RCC 7860 (cell line): ENCODE measurements at regions not wholly inside any gene's neighbourhood (a gene's known extent, or its start where the extent isn't known, plus 50 kb on each side); places are given as distances from the start of the nearest gene placed in this dataset.

Experiments used
- DNase-seq: peaks from one replicate; pipeline ENCODE4 v3.0.0-alpha.2; 2015; ENCODE audit warnings: low spot score
- FAIRE-seq: peaks from 2 replicates; lab custom pipeline; 2012; peaks lifted over from hg19 to GRCh38; lab: Jason Lieb, UNC

- FAIRE-seq (no peak), DNase-seq (no peak)
These were observed 69.7 kb downstream of the PSMB1 start for GRCh38 chr6:170483413-170483812.

DNA sequence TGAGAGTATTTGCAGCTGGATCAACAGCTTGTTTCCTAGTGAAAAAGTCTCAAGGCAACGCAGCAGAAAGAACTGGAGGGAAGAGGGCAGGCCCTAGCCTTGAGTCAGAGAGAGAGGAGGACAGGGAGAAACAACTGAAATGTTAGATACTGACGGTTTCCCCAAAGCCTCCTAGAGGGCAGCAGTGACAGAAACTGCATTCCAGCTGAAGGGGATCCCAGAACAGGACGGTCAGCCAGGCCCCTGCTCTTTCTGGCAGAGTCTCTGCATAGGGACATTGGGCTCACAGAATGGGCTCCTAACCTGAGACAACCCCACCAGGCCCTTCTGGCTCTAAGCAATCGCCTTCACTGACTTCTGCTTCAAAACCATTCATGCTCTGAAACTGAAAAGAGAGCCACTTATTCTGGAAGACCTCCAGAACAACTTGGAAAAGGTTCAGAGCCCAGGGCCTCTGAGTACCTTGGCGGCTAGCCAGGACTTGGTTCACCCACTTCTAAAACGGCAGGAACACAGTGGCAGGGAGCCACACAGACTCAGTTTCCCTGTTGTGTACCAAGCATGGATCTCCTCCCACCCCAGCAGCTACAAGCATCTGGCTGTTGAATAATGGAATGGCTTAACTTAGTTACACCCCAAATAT, 72.9 kb downstream of the PSMB1 start:
- DNase-seq (no peak), FAIRE-seq (no peak)

- no peak for DNase-seq
- FAIRE-seq = no peak
These were observed 76.7 kb downstream of the PSMB1 start for GRCh38 chr6:170476360-170476759.

- FAIRE-seq = no peak
- no peak for DNase-seq
These were observed 78.0 kb downstream of the PSMB1 start for GRCh38 chr6:170475118-170475517.

GRCh38 chr6:170473801-170474200, 79.3 kb downstream of the PSMB1 start:
- FAIRE-seq = no peak

GRCh38 chr6:170473301-170473717, 79.8 kb downstream of the PSMB1 start:
- no peak for FAIRE-seq
- no peak for DNase-seq

More at GRCh38 chr6:170473801-170474200, 79.3 kb downstream of the PSMB1 start:
- DNase-seq = no peak

GRCh38 chr6:170471491-170471890, 81.6 kb downstream of the PSMB1 start:
- DNase-seq (no peak), FAIRE-seq (no peak)

DNA sequence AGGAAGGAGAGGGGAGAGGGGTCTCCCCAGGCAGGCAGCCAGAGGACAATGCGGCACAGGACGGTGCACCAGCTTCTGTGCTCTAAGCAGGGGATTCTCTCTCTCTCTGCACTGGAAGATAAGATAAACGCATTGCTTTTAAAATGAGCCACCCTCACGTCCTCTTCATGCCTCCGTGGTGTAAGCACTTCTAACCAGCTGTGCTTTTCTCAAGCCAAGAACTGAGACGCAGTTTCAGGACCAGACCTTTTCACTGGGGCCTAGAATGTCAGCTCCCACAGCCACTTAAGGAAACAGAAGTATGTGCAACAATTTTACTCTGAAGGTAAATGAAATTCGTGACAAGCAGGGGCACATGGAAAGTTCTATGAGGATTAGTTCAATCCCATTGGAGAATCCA, 82.4 kb downstream of the PSMB1 start:
- FAIRE-seq = no peak
- no peak for DNase-seq

DNA sequence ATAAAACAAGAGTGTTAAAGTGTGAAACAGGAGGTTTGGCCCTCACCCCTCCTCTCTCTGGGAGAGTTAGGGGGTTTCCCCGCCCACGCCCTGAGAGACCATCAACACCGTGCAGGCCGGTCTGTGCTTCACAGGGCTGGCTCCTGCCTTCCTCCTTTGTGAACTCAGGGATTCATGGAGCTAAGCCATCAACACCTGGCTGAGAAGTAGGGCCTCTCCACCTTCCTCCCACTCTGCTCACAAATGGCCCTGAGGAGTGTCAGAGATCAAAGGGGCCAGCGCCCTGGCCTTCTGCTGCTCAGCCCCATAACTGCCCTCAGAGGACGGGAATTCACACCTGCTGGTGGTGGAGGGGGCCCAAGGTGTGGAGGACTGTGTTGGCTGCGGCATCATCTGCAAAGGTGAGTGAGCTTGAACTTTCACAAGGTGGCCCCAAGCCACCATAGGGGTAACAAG, 88.6 kb downstream of the PSMB1 start:
- DNase-seq (no peak), FAIRE-seq (no peak)

- DNase-seq = no peak
- FAIRE-seq = no peak
These were observed 89.0 kb downstream of the PSMB1 start for GRCh38 chr6:170464080-170464479.

DNA sequence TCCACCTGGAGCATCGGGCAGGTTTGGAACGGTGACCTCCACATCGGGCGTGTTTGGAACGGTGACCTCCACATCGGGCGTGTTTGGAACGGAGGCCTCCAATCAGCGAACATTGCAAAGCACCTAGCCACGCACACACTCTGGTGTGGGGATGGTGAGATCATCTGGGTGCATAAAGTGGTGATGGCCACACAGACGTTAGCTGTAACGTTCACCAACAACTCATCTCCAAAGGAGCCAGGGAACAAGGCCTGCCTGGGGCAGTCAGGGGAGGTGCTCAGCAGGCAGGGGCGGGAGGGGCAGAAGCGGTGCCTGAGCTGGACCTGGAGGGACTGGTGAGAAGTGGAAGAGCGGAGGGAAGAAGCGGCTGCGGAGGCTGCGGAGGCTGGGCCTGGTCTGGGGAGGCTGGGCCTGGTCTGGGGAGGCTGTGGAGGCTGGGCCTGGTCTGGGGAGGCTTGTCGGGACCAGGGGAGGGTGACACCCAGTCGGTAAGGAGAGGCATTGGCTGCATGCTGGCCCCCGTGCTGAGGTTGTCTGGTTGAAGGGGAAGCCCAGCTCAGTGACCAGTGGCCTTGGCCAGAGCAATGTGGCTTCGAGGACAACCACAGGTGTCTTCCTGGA, 89.9 kb downstream of the PSMB1 start:
- no peak for FAIRE-seq

GRCh38 chr6:170462366-170463020, 90.6 kb downstream of the PSMB1 start:
- FAIRE-seq (no peak), DNase-seq (no peak)

More for the DNA sequence above, 89.9 kb downstream of the PSMB1 start:
- no peak for DNase-seq

DNA sequence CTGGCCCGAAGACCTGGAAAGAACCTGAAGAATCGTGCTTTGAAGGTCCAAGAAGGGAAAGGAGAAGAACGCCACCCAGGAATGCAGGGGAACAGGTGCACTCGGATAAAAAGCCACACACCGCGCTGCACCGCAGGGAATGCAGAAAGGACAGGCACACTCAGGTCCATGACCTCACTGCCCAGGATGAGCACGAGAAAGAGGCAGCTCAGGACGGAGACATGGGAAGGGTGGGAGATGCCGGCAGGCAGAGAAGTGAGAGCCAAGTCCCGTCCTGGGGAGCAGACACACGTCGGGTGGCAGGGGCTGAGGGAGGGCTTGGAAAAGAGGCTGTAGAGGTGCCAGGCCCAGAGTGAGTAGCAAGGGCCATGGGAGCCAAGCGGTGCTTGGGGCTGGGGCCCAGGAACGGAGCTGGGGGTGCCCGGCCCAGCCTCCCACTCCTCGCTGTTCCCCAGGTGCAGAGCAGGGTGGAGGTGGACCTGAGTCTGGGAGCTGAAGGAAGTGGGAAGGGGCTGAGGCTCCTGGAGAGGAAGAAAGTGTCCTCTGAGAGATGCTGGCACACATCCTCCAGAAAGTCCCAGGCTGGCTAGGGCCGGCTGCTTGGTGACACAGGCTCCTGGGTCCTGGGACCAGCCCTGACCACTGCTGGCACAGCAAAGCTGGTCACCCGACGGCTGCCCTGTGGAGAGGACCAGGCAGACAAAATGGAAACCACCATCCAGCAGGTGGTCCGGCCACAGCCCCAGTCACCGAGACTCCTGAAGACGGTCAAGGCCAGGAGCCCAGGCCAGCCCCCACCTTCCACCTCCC, 91.3 kb downstream of the PSMB1 start:
- no peak for FAIRE-seq
- no peak for DNase-seq

DNA sequence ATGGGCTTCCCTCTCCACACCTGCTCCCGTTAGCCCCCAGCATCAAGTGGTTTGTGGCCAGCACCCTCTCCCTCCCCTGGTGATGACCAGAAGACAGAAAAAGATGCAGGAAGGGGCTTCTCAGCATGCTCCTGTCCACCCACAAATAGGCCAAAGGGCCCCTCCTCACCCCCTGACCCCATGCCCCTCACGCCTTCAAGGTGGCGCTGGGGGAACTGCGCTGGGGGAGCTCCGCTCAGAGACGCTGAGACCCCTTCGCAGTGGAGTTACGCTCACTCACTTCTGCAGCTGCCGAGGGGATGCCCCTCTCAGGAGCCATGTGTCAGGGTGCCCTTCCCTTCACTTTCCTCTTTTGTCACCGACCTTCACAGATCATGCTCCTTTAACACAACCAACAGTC, 92.0 kb downstream of the PSMB1 start:
- FAIRE-seq = no peak
- no peak for DNase-seq

- no peak for FAIRE-seq
These were observed 92.5 kb downstream of the PSMB1 start for GRCh38 chr6:170460641-170461040.

GRCh38 chr6:170459451-170459850, 93.7 kb downstream of the PSMB1 start:
- FAIRE-seq (no peak), DNase-seq (peak; percentile 56)

More at GRCh38 chr6:170460641-170461040, 92.5 kb downstream of the PSMB1 start:
- DNase-seq = no peak

GRCh38 chr6:170456886-170457698, 96.0 kb downstream of the PSMB1 start:
- no peak for DNase-seq
- no peak for FAIRE-seq
